ENCODE measurements at regions not wholly inside any gene's neighbourhood (a gene's known extent, or its start where the extent isn't known, plus 50 kb on each side); places are given as distances from the start of the nearest gene placed in this dataset.

DNA sequence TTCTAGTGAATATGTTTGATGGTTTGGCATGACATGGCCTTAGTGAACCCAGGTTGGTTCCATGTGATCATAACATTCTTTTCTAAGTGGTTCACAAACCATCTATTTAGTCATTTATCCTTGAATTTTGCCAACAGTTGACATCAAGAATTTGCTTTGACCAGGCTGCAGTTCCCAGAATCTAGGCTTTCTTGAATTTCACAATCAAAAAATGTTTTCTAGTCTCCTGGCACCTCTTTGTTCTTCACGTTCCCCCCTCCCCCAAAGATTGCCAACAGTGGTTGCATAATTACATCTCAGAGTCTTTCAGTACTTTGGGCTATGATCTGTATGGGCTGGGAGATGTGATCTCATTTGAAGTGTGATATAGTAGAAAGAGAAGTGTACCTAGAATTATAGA, 124.0 kb downstream of the GATA6 start:
- Histone ChIP-seq H3K36me3 (ENCODE audit: control insufficient read depth, insufficient read depth, low read length) (no peaks in the 10 kb centered on the region), H2BK120ac (ENCODE audit: low read depth, low read length) (no peak overlapping the region), H3K4me2 (ENCODE audit: low read length) (no peak overlapping the region), H3K9ac (ENCODE audit: low read length) (no peak overlapping the region), H3K56ac (ENCODE audit: low read length) (no peak overlapping the region), H4K5ac (ENCODE audit: low read length) (no peak overlapping the region), H3K79me1 (ENCODE audit: low read length) (no peaks in the 10 kb centered on the region), H3K23ac (ENCODE audit: low read length) (no peak overlapping the region), H3K4ac (ENCODE audit: low read depth, low read length) (no peak overlapping the region), H3K27ac (ENCODE audit: low read depth, low read length) (no peak overlapping the region), H3K4me3 (ENCODE audit: low read length) (no peak overlapping the region), H2AK5ac (ENCODE audit: low read length) (no peak overlapping the region), H2BK15ac (replicated peaks; ENCODE audit: low read depth) (no peak overlapping the region), H3K18ac (ENCODE audit: low read length) (no peak overlapping the region), H2BK5ac (ENCODE audit: low read length) (no peak overlapping the region), H3K79me2 (ENCODE audit: control insufficient read depth, insufficient read depth, low read length) (no peaks in the 10 kb centered on the region), H3K27me3 (ENCODE audit: insufficient read depth, low read length, poor library complexity) (no peaks in the 10 kb centered on the region), H3K4me1 (ENCODE audit: control insufficient read depth, low read depth, low read length) (no peaks in the 10 kb centered on the region), H4K8ac (ENCODE audit: low read depth, low read length) (no peak overlapping the region)
- DNase-seq, result no peak
- no CpG with 5 or more reads among the region's 1 CpG for WGBS (ENCODE audit: extremely low coverage, insufficient coverage, low lambda C conversion rate)

DNA sequence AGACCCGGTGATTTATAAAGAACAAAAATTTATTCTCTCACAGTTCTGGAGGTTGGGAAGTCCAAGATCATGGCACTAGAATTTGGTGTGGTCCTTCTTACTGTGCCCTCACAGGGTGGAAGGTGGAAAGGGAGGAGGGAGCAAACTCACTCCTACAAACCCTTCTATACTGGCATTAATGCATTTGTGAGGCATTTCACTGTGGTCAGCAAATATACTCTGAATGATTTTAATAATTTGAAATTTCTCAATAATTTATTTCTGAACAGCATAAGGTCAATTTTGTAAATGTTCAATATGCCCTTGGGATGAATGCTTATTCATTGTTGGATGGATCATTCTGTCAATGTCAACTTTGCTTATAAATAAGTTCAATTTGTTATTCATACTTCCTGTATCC, 120.6 kb downstream of the GATA6 start:
- Histone ChIP-seq H2BK120ac (ENCODE audit: low read depth, low read length) (no peak overlapping the region), H3K27ac (ENCODE audit: low read depth, low read length) (no peak overlapping the region)

DNA sequence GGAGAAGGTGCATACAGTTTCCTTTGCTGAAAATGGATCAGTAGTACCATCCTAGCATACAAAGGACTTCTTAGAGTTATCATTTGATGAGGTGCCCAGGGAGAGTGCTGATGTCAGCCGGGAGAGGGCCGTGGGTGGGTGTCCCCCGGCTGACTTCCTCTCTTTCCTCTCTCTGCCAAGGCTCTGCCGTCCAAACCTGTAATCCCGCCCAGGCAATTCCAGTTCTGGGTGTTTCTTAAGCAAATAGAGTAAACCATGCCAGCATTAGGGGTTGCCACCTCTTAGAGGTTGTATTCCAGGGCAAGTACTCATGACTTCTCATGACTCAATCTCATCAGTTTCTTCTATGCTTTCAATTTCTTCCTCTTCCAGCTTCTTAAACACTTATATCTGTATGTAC, 117.2 kb downstream of the GATA6 start:
- Histone ChIP-seq H4K5ac (ENCODE audit: low read length) (no peak overlapping the region), H3K4ac (ENCODE audit: low read depth, low read length) (no peak overlapping the region), H3K4me2 (ENCODE audit: low read length) (no peak overlapping the region), H2AK5ac (ENCODE audit: low read length) (no peak overlapping the region), H3K9ac (ENCODE audit: low read length) (no peak overlapping the region), H3K79me1 (ENCODE audit: low read length) (no peaks in the 10 kb centered on the region), H3K18ac (ENCODE audit: low read length) (no peak overlapping the region), H3K56ac (ENCODE audit: low read length) (no peak overlapping the region), H3K36me3 (ENCODE audit: control insufficient read depth, insufficient read depth, low read length) (no peaks in the 10 kb centered on the region), H3K27ac (ENCODE audit: low read depth, low read length) (no peak overlapping the region), H3K79me2 (ENCODE audit: control insufficient read depth, insufficient read depth, low read length) (no peaks in the 10 kb centered on the region), H3K4me1 (ENCODE audit: control insufficient read depth, low read depth, low read length) (no peaks in the 10 kb centered on the region), H2BK5ac (ENCODE audit: low read length) (no peak overlapping the region), H3K4me3 (ENCODE audit: low read length) (no peak overlapping the region), H4K8ac (ENCODE audit: low read depth, low read length) (no peak overlapping the region), H2BK120ac (ENCODE audit: low read depth, low read length) (no peak overlapping the region), H3K23ac (ENCODE audit: low read length) (no peak overlapping the region), H2BK15ac (replicated peaks; ENCODE audit: low read depth) (no peak overlapping the region), H3K27me3 (ENCODE audit: insufficient read depth, low read length, poor library complexity) (no peaks in the 10 kb centered on the region)
- DNase-seq, result no peak
- WGBS (ENCODE audit: extremely low coverage, insufficient coverage, low lambda C conversion rate), result no CpG with 5 or more reads among the region's 5 CpGs

More for the DNA sequence above, 120.6 kb downstream of the GATA6 start:
- no peak overlapping the region for H3K18ac ChIP-seq (ENCODE audit: low read length)
- DNase-seq, result no peak
- no peak overlapping the region for H4K5ac ChIP-seq (ENCODE audit: low read length)
- H3K56ac ChIP-seq (ENCODE audit: low read length), result no peak overlapping the region
- no peak overlapping the region for H3K4me2 ChIP-seq (ENCODE audit: low read length)
- no CpG with 5 or more reads among the region's 1 CpG for WGBS (ENCODE audit: extremely low coverage, insufficient coverage, low lambda C conversion rate)
- no peak overlapping the region for H3K4ac ChIP-seq (ENCODE audit: low read depth, low read length)
- no peaks in the 10 kb centered on the region for H3K27me3 ChIP-seq (ENCODE audit: insufficient read depth, low read length, poor library complexity)
- H3K4me1 ChIP-seq (ENCODE audit: control insufficient read depth, low read depth, low read length), result no peaks in the 10 kb centered on the region
- H2AK5ac ChIP-seq (ENCODE audit: low read length), result no peak overlapping the region
- no peak overlapping the region for H2BK15ac ChIP-seq (replicated peaks; ENCODE audit: low read depth)
- no peak overlapping the region for H4K8ac ChIP-seq (ENCODE audit: low read depth, low read length)
- H3K4me3 ChIP-seq (ENCODE audit: low read length), result no peak overlapping the region
- H2BK5ac ChIP-seq (ENCODE audit: low read length), result no peak overlapping the region
- H3K9ac ChIP-seq (ENCODE audit: low read length), result no peak overlapping the region
- no peak overlapping the region for H3K23ac ChIP-seq (ENCODE audit: low read length)
- no peaks in the 10 kb centered on the region for H3K36me3 ChIP-seq (ENCODE audit: control insufficient read depth, insufficient read depth, low read length)
- no peaks in the 10 kb centered on the region for H3K79me1 ChIP-seq (ENCODE audit: low read length)
- H3K79me2 ChIP-seq (ENCODE audit: control insufficient read depth, insufficient read depth, low read length), result no peaks in the 10 kb centered on the region

DNA sequence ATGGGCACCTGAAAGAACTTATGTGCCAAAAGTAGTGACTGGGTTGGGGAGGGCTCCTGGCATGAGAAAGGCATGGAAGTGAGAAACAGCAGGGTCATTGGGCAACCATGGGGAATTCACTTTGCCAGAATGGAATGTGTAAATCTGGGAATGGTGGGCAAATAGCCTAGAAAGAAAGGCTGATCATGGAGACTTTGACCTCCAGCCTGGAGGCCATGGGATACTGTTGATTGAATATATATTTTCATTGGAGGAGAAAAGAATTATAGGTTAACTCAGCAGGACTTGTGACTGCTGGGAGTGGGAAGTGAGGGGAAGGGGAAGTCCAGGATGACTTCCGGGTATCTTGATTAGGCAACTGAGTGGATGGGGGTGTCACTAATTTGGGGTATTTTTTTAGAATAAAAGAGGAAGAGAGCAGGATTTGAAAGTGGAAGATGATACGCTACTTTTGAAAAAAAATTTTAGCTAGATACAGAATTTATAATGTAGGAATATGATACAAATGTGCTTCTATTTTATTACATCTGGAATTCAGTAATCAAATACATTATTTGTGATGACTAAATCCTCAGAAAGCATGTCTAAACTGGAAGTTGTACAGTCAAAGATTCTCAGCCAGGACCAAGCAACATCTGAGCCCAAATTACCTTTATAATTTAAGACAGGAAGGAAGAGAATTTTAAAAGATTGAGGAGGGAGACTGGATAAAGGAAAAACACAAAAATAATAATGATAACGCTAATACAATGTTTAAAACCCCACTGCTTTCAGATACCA, 116.2 kb downstream of the GATA6 start:
- whole genome bisulfite sequencing (ENCODE audit: extremely low coverage, insufficient coverage, low lambda C conversion rate), result no CpG with 5 or more reads among the region's 3 CpGs
- Histone ChIP-seq H2AK5ac (ENCODE audit: low read length) (no peak overlapping the region), H3K79me1 (ENCODE audit: low read length) (no peaks in the 10 kb centered on the region), H4K5ac (ENCODE audit: low read length) (no peak overlapping the region), H3K36me3 (ENCODE audit: control insufficient read depth, insufficient read depth, low read length) (no peaks in the 10 kb centered on the region), H2BK5ac (ENCODE audit: low read length) (no peak overlapping the region), H2BK120ac (ENCODE audit: low read depth, low read length) (no peak overlapping the region), H3K56ac (ENCODE audit: low read length) (no peak overlapping the region), H3K27me3 (ENCODE audit: insufficient read depth, low read length, poor library complexity) (no peaks in the 10 kb centered on the region), H3K4me2 (ENCODE audit: low read length) (no peak overlapping the region), H2BK15ac (replicated peaks; ENCODE audit: low read depth) (no peak overlapping the region), H3K79me2 (ENCODE audit: control insufficient read depth, insufficient read depth, low read length) (no peaks in the 10 kb centered on the region), H3K18ac (ENCODE audit: low read length) (no peak overlapping the region), H3K23ac (ENCODE audit: low read length) (no peak overlapping the region), H3K4ac (ENCODE audit: low read depth, low read length) (no peak overlapping the region), H3K4me1 (ENCODE audit: control insufficient read depth, low read depth, low read length) (no peaks in the 10 kb centered on the region), H3K9ac (ENCODE audit: low read length) (no peak overlapping the region), H4K8ac (ENCODE audit: low read depth, low read length) (no peak overlapping the region), H3K4me3 (ENCODE audit: low read length) (no peak overlapping the region), H3K27ac (ENCODE audit: low read depth, low read length) (no peak overlapping the region)
- no peak for DNase-seq

DNA sequence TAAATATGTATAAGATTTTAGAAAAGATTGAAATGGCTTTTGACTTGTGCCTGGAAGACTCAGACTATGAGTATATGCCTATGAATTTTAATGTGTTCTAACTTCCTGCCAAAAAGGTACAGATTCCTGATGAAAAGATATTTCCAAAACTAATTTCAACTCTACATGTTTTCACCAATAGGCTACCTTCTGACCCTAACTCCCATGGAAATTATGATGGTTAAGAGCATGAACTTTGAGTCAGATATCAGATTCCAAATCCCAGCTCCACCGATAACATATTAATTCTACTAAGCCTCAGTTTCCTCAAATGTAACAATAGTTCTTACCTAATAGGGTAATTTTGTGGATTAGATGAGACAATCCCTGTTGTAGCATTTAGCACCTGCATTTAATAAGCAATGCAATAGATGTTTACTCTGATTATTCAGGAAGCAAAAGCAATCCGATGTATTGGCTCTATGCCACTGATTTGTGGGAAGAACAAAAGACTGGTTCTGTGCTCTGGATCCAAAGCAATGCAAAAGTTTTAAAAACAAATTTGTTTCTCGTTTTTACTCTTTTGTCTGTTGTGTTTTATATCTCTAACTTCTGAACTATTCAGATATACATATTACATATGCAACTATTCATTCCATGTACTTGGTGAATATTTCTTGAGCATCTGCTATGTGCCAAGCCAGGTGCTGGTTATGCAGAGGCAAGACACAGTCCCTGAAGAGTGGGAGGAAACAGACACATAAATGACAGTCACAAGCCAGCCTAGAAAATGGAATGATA, 115.4 kb downstream of the GATA6 start:
- no peak for DNase-seq
- Histone ChIP-seq H3K4ac (ENCODE audit: low read depth, low read length) (no peak overlapping the region), H3K36me3 (ENCODE audit: control insufficient read depth, insufficient read depth, low read length) (no peaks in the 10 kb centered on the region), H3K18ac (ENCODE audit: low read length) (no peak overlapping the region), H3K56ac (ENCODE audit: low read length) (no peak overlapping the region), H3K4me3 (ENCODE audit: low read length) (no peak overlapping the region), H3K79me1 (ENCODE audit: low read length) (no peaks in the 10 kb centered on the region), H4K8ac (ENCODE audit: low read depth, low read length) (no peak overlapping the region), H3K4me2 (ENCODE audit: low read length) (no peak overlapping the region), H3K79me2 (ENCODE audit: control insufficient read depth, insufficient read depth, low read length) (no peaks in the 10 kb centered on the region), H2BK120ac (ENCODE audit: low read depth, low read length) (no peak overlapping the region), H3K9ac (ENCODE audit: low read length) (no peak overlapping the region), H3K23ac (ENCODE audit: low read length) (no peak overlapping the region), H3K27me3 (ENCODE audit: insufficient read depth, low read length, poor library complexity) (no peaks in the 10 kb centered on the region), H2BK15ac (replicated peaks; ENCODE audit: low read depth) (no peak overlapping the region), H3K4me1 (ENCODE audit: control insufficient read depth, low read depth, low read length) (no peaks in the 10 kb centered on the region), H2BK5ac (ENCODE audit: low read length) (no peak overlapping the region), H4K5ac (ENCODE audit: low read length) (no peak overlapping the region), H3K27ac (ENCODE audit: low read depth, low read length) (no peak overlapping the region), H2AK5ac (ENCODE audit: low read length) (no peak overlapping the region)
- WGBS (ENCODE audit: extremely low coverage, insufficient coverage, low lambda C conversion rate), result no CpG with 5 or more reads among the region's 3 CpGs

Data from mesendoderm (in vitro differentiated cells).